AG04450 (cell line): ENCODE measurements at regions not wholly inside any gene's neighbourhood (a gene's known extent, or its start where the extent isn't known, plus 50 kb on each side); places are given as distances from the start of the nearest gene placed in this dataset.

Experiments
- CTCF ChIA-PET: fragments of 300-600, 350-600 bp; formaldehyde crosslinking; extraction: SDS; loops from one replicate; lab custom pipeline; 2022; ENCODE audit warnings: antibody characterized with exemption, inconsistent platforms; lab: Charles Lee
- POLR2A ChIA-PET: fragments of 350-600 bp; formaldehyde crosslinking; extraction: SDS; loops from one replicate; lab custom pipeline; 2021; ENCODE audit warnings: antibody characterized with exemption, inconsistent platforms; lab: Yijun Ruan, JAX
- DNase-seq: peaks from one replicate; pipeline ENCODE4 v3.0.0-alpha.2; 2011; ENCODE audit warnings: low read depth, low spot score
- H3K27ac ChIP-seq: one replicate; pipeline ENCODE4 v1.5.1; 2012; ENCODE audit warnings: low read depth, low read length, control low read depth
- H3K27me3 ChIP-seq: one replicate; pipeline ENCODE4 v1.6.0; 2012; ENCODE audit warnings: low read length; ENCODE audit not compliant: control insufficient read depth, insufficient read depth
- H3K4me3 ChIP-seq: 2 replicates; pipeline ENCODE4 v1.5.1; 2011; ENCODE audit warnings: mild to moderate bottlenecking, low read depth, low read length, control low read depth
- H3K9me3 ChIP-seq: 2 replicates; pipeline ENCODE4 v1.5.1; 2012; ENCODE audit warnings: low read length; ENCODE audit not compliant: control insufficient read depth, insufficient read depth
- CTCF ChIP-seq: IDR thresholded peaks from 2 replicates; pipeline ENCODE4 v1.5.1; 2011; ENCODE audit warnings: low read depth, low read length, control low read depth, inconsistent platforms

- peaks cover 3% of the 10 kb centered on the region; the same call in 1 of the 2 replicates for H3K9me3 ChIP-seq
- no peak for TF ChIP-seq CTCF
- peaks cover 41% of the 10 kb centered on the region for H3K27me3 ChIP-seq
- no peak overlapping the region for H3K4me3 ChIP-seq
- DNase-seq, result no peak
- CTCF ChIA-PET, result interaction anchor here (1.0 kb wide), 1 partner anchor 9 kb away, joined by 3 read pairs; no protein-coding TSS in a partner anchor
- no peak overlapping the region for H3K27ac ChIP-seq
- POLR2A ChIA-PET, result no interaction called here
These were observed 273.6 kb downstream of the SRBD1 start for GRCh38 chr2:45337481-45337880.

GRCh38 chr2:45334205-45334604 is 276.9 kb downstream of the SRBD1 start:
- CTCF ChIA-PET, result no interaction called here
- no peak for DNase-seq
- Histone ChIP-seq H3K4me3 (no peak overlapping the region), H3K9me3 (no peaks in the 10 kb centered on the region), H3K27me3 (peaks cover 21% of the 10 kb centered on the region), H3K27ac (no peak overlapping the region)
- POLR2A ChIA-PET, result no interaction called here
- TF ChIP-seq CTCF, result no peak

GRCh38 chr2:45332567-45332966 is 278.5 kb downstream of the SRBD1 start:
- ChIA-PET POLR2A (no interaction called here), CTCF (no interaction called here)
- Histone ChIP-seq H3K9me3 (no peaks in the 10 kb centered on the region), H3K27ac (no peak overlapping the region), H3K4me3 (no peak overlapping the region), H3K27me3 (peaks cover 16% of the 10 kb centered on the region)
- no peak for TF ChIP-seq CTCF
- no peak for DNase-seq

GRCh38 chr2:45332094-45332493 is 279.0 kb downstream of the SRBD1 start:
- TF ChIP-seq CTCF, result no peak
- DNase-seq, result no peak
- CTCF ChIA-PET, result no interaction called here
- POLR2A ChIA-PET, result no interaction called here
- no peaks in the 10 kb centered on the region for H3K9me3 ChIP-seq
- no peak overlapping the region for H3K4me3 ChIP-seq
- H3K27ac ChIP-seq, result no peak overlapping the region
- peaks cover 18% of the 10 kb centered on the region for H3K27me3 ChIP-seq

- Histone ChIP-seq H3K27ac (no peak overlapping the region), H3K9me3 (no peaks in the 10 kb centered on the region), H3K27me3 (peaks cover 19% of the 10 kb centered on the region), H3K4me3 (no peak overlapping the region)
- ChIA-PET CTCF (interaction anchor here (1.4 kb wide), 1 partner anchor 350 kb away, joined by 4 read pairs; no protein-coding TSS in a partner anchor), POLR2A (no interaction called here)
- no peak for DNase-seq
- no peak for TF ChIP-seq CTCF
These were observed 279.7 kb downstream of the SRBD1 start for GRCh38 chr2:45331410-45331786.
